ENCODE measurements at regions not wholly inside any gene's neighbourhood (a gene's known extent, or its start where the extent isn't known, plus 50 kb on each side); places are given as distances from the start of the nearest gene placed in this dataset.

DNA sequence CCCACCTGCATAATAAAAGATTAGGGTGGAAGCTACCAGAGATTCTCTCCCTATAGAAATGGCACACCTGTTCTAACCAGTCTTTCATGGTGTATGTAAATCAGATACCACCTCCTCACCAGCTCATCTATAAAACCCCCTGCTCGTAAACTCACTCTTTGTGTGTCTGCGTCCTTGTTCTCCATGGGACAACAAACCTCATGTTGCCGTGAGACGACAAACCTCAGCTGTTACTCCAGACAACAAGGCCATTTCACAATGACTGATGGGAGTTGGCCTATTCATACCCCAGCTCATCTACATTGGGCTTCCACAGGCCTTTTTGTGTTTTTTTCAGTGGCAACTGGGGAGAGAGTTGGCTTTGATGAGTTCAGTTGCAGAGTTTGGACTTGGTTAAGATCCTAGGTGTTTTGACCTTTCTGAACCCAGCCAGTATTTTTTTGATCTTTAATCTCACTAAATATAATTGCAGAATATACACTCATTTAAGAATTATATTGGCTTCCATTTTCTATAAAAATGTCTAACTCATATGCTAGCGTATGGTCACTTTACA, 96.6 kb upstream of the LRIG1 start:
- FAIRE-seq (no peak), ATAC-seq (no peak), DNase-seq (ENCODE audit: extremely low read depth in 1 of 4, low spot score in 3 of 4) (no peak)
- Histone ChIP-seq H4K20me1 (replicated peaks; ENCODE audit: control insufficient read depth, insufficient read depth, low read length) (no peaks in the 10 kb centered on the region), H3K79me2 (ENCODE audit: control insufficient read depth, insufficient read depth, low read length) (no peaks in the 10 kb centered on the region), H2AFZ (ENCODE audit: low read depth, low read length) (no peak overlapping the region), H3K9ac (ENCODE audit: insufficient read depth in 1 of 2, low read depth in 2 of 2, low read length in 2 of 2) (no peak overlapping the region), H3K27me3 (ENCODE audit: control insufficient read depth in 2 of 2, insufficient read depth in 2 of 2, low read length in 2 of 2) (no peaks in the 10 kb centered on the region), H3K4me3 (no peak overlapping the region), H3K27ac (ENCODE audit: extremely low read depth, low read depth, low read length) (no peak overlapping the region), H3K4me2 (ENCODE audit: insufficient read depth, low read length) (no peak overlapping the region), H3K9me3 (replicated peaks; ENCODE audit: control insufficient read depth, insufficient read depth, low read depth, low read length) (no peaks in the 10 kb centered on the region), H3K4me1 (replicated peaks in 1 of 2; ENCODE audit: control insufficient read depth in 2 of 2, insufficient read depth in 2 of 2, low read length in 2 of 2) (no peaks in the 10 kb centered on the region), H3K9me1 (ENCODE audit: control insufficient read depth, insufficient read depth, low read length) (no peaks in the 10 kb centered on the region), H3K36me3 (ENCODE audit: control insufficient read depth, insufficient read depth, low read length) (no peaks in the 10 kb centered on the region)
- no TSS peak for BruUV-seq (replicated peaks)
- ChIA-PET CTCF (ENCODE audit: low intra/inter-chr PET ratio) (no interaction called here), POLR2A (no interaction called here)
- in situ Hi-C loops (cut with MboI), result no loop called here
- whole genome bisulfite sequencing (ENCODE audit: insufficient coverage, low coverage, missing lambda C conversion rate), result 4% methylated on average over 5 of the region's 5 CpGs
- intact Hi-C loops (cut with micrococcal nuclease), result no loop called here
- TF ChIP-seq BRD4 (IDR thresholded peaks at IDR 0.05), result no peak
- no peak for TF ChIP-seq ZNF780A (CRISPR knock-in tag; IDR thresholded peaks at IDR 0.05)
- TF ChIP-seq, protein P1, sequence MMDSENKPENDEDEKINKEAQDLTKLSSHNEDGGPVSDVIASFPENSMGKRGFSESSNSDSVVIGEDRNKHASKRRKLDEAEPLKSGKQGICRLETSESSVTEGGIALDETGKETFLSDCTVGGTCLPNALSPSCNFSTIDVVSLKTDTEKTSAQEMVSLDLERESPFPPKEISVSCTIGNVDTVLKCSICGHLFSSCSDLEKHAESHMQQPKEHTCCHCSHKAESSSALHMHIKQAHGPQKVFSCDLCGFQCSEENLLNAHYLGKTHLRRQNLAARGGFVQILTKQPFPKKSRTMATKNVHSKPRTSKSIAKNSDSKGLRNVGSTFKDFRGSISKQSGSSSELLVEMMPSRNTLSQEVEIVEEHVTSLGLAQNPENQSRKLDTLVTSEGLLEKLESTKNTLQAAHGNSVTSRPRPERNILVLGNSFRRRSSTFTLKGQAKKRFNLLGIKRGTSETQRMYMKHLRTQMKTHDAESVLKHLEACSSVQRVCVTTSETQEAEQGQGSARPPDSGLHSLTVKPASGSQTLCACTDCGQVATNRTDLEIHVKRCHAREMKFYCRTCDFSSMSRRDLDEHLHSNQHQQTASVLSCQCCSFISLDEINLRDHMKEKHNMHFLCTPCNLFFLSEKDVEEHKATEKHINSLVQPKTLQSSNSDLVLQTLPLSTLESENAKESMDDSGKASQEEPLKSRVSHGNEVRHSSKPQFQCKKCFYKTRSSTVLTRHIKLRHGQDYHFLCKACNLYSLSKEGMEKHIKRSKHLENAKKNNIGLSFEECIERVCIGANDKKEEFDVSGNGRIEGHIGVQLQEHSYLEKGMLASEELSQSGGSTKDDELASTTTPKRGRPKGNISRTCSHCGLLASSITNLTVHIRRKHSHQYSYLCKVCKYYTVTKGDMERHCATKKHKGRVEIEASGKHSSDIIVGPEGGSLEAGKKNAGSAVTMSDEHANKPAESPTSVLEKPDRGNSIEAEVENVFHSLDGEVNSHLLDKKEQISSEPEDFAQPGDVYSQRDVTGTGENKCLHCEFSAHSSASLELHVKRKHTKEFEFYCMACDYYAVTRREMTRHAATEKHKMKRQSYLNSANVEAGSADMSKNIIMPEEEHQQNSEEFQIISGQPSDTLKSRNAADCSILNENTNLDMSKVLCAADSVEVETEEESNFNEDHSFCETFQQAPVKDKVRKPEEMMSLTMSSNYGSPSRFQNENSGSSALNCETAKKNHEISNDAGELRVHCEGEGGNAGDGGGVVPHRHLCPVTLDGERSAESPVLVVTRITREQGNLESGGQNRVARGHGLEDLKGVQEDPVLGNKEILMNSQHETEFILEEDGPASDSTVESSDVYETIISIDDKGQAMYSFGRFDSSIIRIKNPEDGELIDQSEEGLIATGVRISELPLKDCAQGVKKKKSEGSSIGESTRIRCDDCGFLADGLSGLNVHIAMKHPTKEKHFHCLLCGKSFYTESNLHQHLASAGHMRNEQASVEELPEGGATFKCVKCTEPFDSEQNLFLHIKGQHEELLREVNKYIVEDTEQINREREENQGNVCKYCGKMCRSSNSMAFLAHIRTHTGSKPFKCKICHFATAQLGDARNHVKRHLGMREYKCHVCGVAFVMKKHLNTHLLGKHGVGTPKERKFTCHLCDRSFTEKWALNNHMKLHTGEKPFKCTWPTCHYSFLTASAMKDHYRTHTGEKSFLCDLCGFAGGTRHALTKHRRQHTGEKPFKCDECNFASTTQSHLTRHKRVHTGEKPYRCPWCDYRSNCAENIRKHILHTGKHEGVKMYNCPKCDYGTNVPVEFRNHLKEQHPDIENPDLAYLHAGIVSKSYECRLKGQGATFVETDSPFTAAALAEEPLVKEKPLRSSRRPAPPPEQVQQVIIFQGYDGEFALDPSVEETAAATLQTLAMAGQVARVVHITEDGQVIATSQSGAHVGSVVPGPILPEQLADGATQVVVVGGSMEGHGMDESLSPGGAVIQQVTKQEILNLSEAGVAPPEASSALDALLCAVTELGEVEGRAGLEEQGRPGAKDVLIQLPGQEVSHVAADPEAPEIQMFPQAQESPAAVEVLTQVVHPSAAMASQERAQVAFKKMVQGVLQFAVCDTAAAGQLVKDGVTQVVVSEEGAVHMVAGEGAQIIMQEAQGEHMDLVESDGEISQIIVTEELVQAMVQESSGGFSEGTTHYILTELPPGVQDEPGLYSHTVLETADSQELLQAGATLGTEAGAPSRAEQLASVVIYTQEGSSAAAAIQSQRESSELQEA (IDR thresholded peaks at IDR 0.05; ENCODE audit: low read depth), result no peak
- TF ChIP-seq, protein P2, sequence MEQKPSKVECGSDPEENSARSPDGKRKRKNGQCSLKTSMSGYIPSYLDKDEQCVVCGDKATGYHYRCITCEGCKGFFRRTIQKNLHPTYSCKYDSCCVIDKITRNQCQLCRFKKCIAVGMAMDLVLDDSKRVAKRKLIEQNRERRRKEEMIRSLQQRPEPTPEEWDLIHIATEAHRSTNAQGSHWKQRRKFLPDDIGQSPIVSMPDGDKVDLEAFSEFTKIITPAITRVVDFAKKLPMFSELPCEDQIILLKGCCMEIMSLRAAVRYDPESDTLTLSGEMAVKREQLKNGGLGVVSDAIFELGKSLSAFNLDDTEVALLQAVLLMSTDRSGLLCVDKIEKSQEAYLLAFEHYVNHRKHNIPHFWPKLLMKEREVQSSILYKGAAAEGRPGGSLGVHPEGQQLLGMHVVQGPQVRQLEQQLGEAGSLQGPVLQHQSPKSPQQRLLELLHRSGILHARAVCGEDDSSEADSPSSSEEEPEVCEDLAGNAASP (IDR thresholded peaks at IDR 0.05), result no peak
- TF ChIP-seq ZNF583 (CRISPR knock-in tag; IDR thresholded peaks at IDR 0.05), result no peak
- no peak for TF ChIP-seq SRF (CRISPR knock-in tag; IDR thresholded peaks at IDR 0.05)
- TF ChIP-seq NFATC3 (IDR thresholded peaks at IDR 0.05), result no peak
- TF ChIP-seq ZBTB8A (IDR thresholded peaks at IDR 0.05; ENCODE audit: partially characterized antibody), result no peak
- TF ChIP-seq LARP7 (IDR thresholded peaks at IDR 0.05), result no peak
- no peak for TF ChIP-seq CTBP1 (IDR thresholded peaks at IDR 0.05; ENCODE audit: borderline replicate concordance)
- TF ChIP-seq RUNX1 (IDR thresholded peaks at IDR 0.05; ENCODE audit: low read depth), result no peak
- TF ChIP-seq ZNF212 (CRISPR knock-in tag; IDR thresholded peaks at IDR 0.05), result no peak
